WERI-Rb-1 (cell line): ENCODE measurements at regions not wholly inside any gene's neighbourhood (a gene's known extent, or its start where the extent isn't known, plus 50 kb on each side); places are given as distances from the start of the nearest gene placed in this dataset.

Experiments
- DNase-seq: peaks from one replicate; pipeline ENCODE4 v3.0.0-alpha.2; 2020
- H3K27ac ChIP-seq: fragments of 250-450 bp; sonication (Bioruptor Pico); 2 replicates; pipeline ENCODE4 v1.5.1; 2020; ENCODE audit warnings: mild to moderate bottlenecking, moderate library complexity
- H3K27me3 ChIP-seq: fragments of 250-450 bp; sonication (Bioruptor Pico); 2 replicates; pipeline ENCODE4 v1.5.1; 2021; ENCODE audit warnings: mild to moderate bottlenecking, low read depth, moderate library complexity; ENCODE audit not compliant: insufficient read depth, severe bottlenecking
- H3K36me3 ChIP-seq: fragments of 250-450 bp; sonication (Bioruptor Pico); 2 replicates; pipeline ENCODE4 v1.5.1; 2020; ENCODE audit warnings: mild to moderate bottlenecking, moderate library complexity
- H3K4me3 ChIP-seq: 2 replicates; pipeline ENCODE4 v1.5.1; 2011; ENCODE audit warnings: low read depth, mild to moderate bottlenecking, control low read depth, low read length
- H3K9me3 ChIP-seq: fragments of 250-450 bp; sonication (Bioruptor Pico); 2 replicates; pipeline ENCODE4 v1.5.1; 2021; ENCODE audit warnings: mild to moderate bottlenecking, moderate library complexity; ENCODE audit not compliant: severe bottlenecking
- CTCF ChIP-seq: IDR thresholded peaks from 2 replicates; pipeline ENCODE4 v1.5.1; 2011; ENCODE audit warnings: low read depth, mild to moderate bottlenecking, control low read depth, inconsistent platforms, low read length

DNA sequence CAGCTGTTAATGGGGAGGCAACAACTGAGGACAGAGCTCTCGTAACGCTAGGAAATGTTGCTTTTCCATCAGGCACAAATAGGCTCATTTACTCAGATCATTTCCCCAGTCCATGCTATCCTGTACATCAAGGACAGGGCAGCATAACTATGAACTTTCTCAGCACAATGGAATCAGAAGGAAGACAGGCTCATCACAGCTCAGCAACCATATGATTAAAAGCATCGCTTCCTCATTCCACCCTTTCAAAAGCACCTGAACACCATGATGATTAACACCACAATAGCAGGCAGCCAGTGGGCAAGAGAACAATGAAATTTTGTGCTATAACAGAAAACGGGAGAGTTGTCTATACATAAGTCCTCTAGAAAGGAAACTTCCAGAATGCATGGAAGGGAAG lies 297.8 kb downstream of the ZNF674 start:
- no peak overlapping the region for H3K27ac ChIP-seq
- no peak for DNase-seq
- no peaks in the 10 kb centered on the region for H3K9me3 ChIP-seq
- no peaks in the 10 kb centered on the region for H3K36me3 ChIP-seq
- H3K4me3 ChIP-seq: no peak overlapping the region
- H3K27me3 ChIP-seq: peaks cover 2% of the 10 kb centered on the region
- no peak for TF ChIP-seq CTCF

- Histone ChIP-seq H3K36me3 (no peaks in the 10 kb centered on the region), H3K9me3 (no peaks in the 10 kb centered on the region), H3K4me3 (no peak overlapping the region), H3K27me3 (peaks cover 2% of the 10 kb centered on the region), H3K27ac (no peak overlapping the region)
- no peak for DNase-seq
- TF ChIP-seq CTCF: no peak
These were observed 300.8 kb downstream of the ZNF674 start for GRCh38 chrX:46244451-46244850.

DNA sequence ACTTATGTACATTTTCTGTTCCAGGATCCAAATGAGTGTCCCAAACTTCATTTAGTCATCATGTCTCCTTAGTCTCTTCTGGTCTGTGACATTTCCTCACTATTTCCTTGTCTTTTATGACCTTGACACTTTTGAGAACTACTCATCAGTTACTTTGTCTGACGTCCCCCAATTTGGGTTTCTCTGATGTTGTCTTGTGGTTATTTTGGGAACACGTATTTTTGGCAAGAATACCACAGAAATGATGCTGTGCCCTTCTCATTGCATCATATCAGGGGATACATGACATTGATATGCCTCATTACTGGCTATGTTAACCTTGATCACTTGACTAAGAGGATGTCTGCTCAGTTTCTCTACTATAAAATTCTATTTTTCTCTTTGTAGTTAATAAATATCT lies 308.8 kb downstream of the ZNF674 start:
- H3K36me3 ChIP-seq: no peaks in the 10 kb centered on the region
- no peaks in the 10 kb centered on the region for H3K9me3 ChIP-seq
- H3K27me3 ChIP-seq: no peaks in the 10 kb centered on the region
- no peak overlapping the region for H3K27ac ChIP-seq
- DNase-seq: no peak
- H3K4me3 ChIP-seq: no peak overlapping the region
- no peak for TF ChIP-seq CTCF

DNA sequence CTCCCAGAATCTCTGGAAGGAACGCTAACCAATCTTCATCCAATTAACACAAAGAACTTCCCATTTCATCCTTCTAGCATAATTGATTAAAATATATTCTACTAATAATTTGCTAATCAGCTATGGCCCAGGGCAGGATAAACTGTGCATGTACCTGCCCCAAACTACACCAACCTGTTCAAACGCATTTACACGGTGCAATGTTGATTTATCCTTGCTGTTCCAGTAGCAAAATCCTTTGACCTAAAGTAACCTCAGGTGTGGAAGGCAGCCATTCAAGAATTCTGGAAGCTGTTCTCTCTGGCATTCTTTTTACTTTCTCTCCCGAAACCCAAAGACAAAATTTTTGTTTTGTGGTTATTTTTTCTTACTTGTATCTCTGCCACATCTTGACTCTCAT lies 309.4 kb downstream of the ZNF674 start:
- DNase-seq: no peak
- TF ChIP-seq CTCF: no peak
- Histone ChIP-seq H3K27me3 (no peaks in the 10 kb centered on the region), H3K9me3 (no peaks in the 10 kb centered on the region), H3K36me3 (no peaks in the 10 kb centered on the region), H3K27ac (no peak overlapping the region), H3K4me3 (no peak overlapping the region)

- Histone ChIP-seq H3K27me3 (no peaks in the 10 kb centered on the region), H3K4me3 (no peak overlapping the region), H3K27ac (no peak overlapping the region), H3K36me3 (no peaks in the 10 kb centered on the region), H3K9me3 (no peaks in the 10 kb centered on the region)
- no peak for TF ChIP-seq CTCF
- DNase-seq: no peak
These were observed 310.4 kb downstream of the ZNF674 start for GRCh38 chrX:46234775-46235174.

- no peak for DNase-seq
- H3K36me3 ChIP-seq: no peaks in the 10 kb centered on the region
- TF ChIP-seq CTCF: no peak
These were observed 316.8 kb downstream of the ZNF674 start for GRCh38 chrX:46228389-46228788.

More at GRCh38 chrX:46228389-46228788, 316.8 kb downstream of the ZNF674 start:
- H3K4me3 ChIP-seq: no peak overlapping the region
- H3K27ac ChIP-seq: no peak overlapping the region
- no peaks in the 10 kb centered on the region for H3K27me3 ChIP-seq
- no peaks in the 10 kb centered on the region for H3K9me3 ChIP-seq
